SU-DHL-6 (cell line): ENCODE measurements at regions not wholly inside any gene's neighbourhood (a gene's known extent, or its start where the extent isn't known, plus 50 kb on each side); places are given as distances from the start of the nearest gene placed in this dataset.

ENCODE experiments used
- H2AFZ ChIP-seq: fragments of 200-600 bp; sonication (generic); 2 replicates; pipeline ENCODE4 v1.6.1; 2014; ENCODE audit warnings: low read depth, mild to moderate bottlenecking, moderate library complexity, mixed read lengths, antibody characterized with exemption, low read length; ENCODE audit not compliant: severe bottlenecking
- H3F3A ChIP-seq: fragments of 200-600 bp; shearing (Covaris generic); 2 replicates; pipeline ENCODE4 v1.6.0; 2016; ENCODE audit warnings: antibody characterized with exemption, mild to moderate bottlenecking; ENCODE audit not compliant: insufficient read depth
- H3K27ac ChIP-seq: fragments of 200-600 bp; sonication (generic); 2 replicates; pipeline ENCODE4 v1.5.1; 2016; ENCODE audit warnings: low read depth, mild to moderate bottlenecking, low read length, moderate library complexity, mixed read lengths
- H3K27me3 ChIP-seq: fragments of 200-600 bp; sonication (generic), shearing (Covaris generic); 2 replicates; pipeline ENCODE4 v1.6.0; 2014; ENCODE audit warnings: mild to moderate bottlenecking, low read length
- H3K36me3 ChIP-seq: fragments of 200-600 bp; sonication (generic); 2 replicates; pipeline ENCODE4 v1.6.1; 2014; ENCODE audit warnings: mild to moderate bottlenecking, low read length, mixed read lengths
- H3K4me2 ChIP-seq: fragments of 300-600, 200-600 bp; shearing (Covaris generic), sonication (generic); 2 replicates; pipeline ENCODE4 v1.6.0; 2014; ENCODE audit warnings: low read length, low read depth, mild to moderate bottlenecking; ENCODE audit not compliant: poor library complexity, severe bottlenecking
- H3K4me3 ChIP-seq: fragments of 200-600 bp; sonication (generic); 2 replicates; pipeline ENCODE4 v1.5.1; 2014; ENCODE audit warnings: antibody characterized with exemption, low read length, mild to moderate bottlenecking, mixed read lengths; ENCODE audit not compliant: insufficient read depth, poor library complexity, severe bottlenecking
- H3K79me2 ChIP-seq: fragments of 200-600 bp; sonication (generic); 2 replicates; pipeline ENCODE4 v1.6.1; 2014; ENCODE audit warnings: mild to moderate bottlenecking, low read length, moderate library complexity; ENCODE audit not compliant: insufficient read depth
- H3K9ac ChIP-seq: fragments of 200-600 bp; sonication (generic); 2 replicates; pipeline ENCODE4 v1.7.0; 2014; ENCODE audit warnings: mild to moderate bottlenecking, low read length
- H3K9me2 ChIP-seq: fragments of 200-600 bp; sonication (generic); replicated peaks from 2 replicates; pipeline ENCODE4 v1.6.1; 2014; ENCODE audit warnings: low read length; ENCODE audit not compliant: insufficient read depth
- H3K9me3 ChIP-seq: fragments of 200-600 bp; sonication (generic); 2 replicates; pipeline ENCODE4 v1.6.1; 2014; ENCODE audit warnings: low read length, mixed read lengths; ENCODE audit not compliant: insufficient read depth
- H4K20me1 ChIP-seq: fragments of 200-600 bp; sonication (generic); 2 replicates; pipeline ENCODE4 v1.6.1; 2014; ENCODE audit warnings: low read depth, mild to moderate bottlenecking, antibody characterized with exemption, low read length, moderate library complexity, mixed read lengths
- CTCF ChIP-seq: fragments of 200-600 bp; sonication (generic); IDR thresholded peaks from one replicate; pipeline ENCODE4 v1.5.1; 2017; ENCODE audit warnings: antibody characterized with exemption, mild to moderate bottlenecking, low read length, moderate library complexity; ENCODE audit not compliant: insufficient read depth, poor library complexity, severe bottlenecking
- EZH2phosphoT487 ChIP-seq: fragments of 200-600 bp; sonication (generic), shearing (Covaris generic); conservative IDR thresholded peaks from 2 replicates; pipeline ENCODE4 v1.6.1; 2018; ENCODE audit warnings: mild to moderate bottlenecking, antibody characterized with exemption, low read length, moderate library complexity, mixed read lengths

- no peak overlapping the region for H2AFZ ChIP-seq
- no peak overlapping the region for H3K27ac ChIP-seq
- no peaks in the 10 kb centered on the region for H3F3A ChIP-seq
- H3K79me2 ChIP-seq: no peaks in the 10 kb centered on the region
- no peaks in the 10 kb centered on the region for H4K20me1 ChIP-seq
- H3K27me3 ChIP-seq: no peaks in the 10 kb centered on the region
- H3K9me2 ChIP-seq: no peaks in the 10 kb centered on the region
- H3K4me2 ChIP-seq: no peak overlapping the region
- no peak overlapping the region for H3K4me3 ChIP-seq
- no peak overlapping the region for H3K9ac ChIP-seq
- no peaks in the 10 kb centered on the region for H3K36me3 ChIP-seq
- H3K9me3 ChIP-seq: no peaks in the 10 kb centered on the region
- TF ChIP-seq CTCF (no peak), EZH2phosphoT487 (no peak)
These were observed 836.7 kb downstream of the PLA2G4A start for GRCh38 chr1:187665483-187665882.

- H3K27me3 ChIP-seq: no peaks in the 10 kb centered on the region
- no peaks in the 10 kb centered on the region for H3K79me2 ChIP-seq
- H3K9me3 ChIP-seq: no peaks in the 10 kb centered on the region
- H3F3A ChIP-seq: no peaks in the 10 kb centered on the region
- no peak overlapping the region for H3K9ac ChIP-seq
- no peaks in the 10 kb centered on the region for H3K36me3 ChIP-seq
- H3K4me3 ChIP-seq: no peak overlapping the region
- no peaks in the 10 kb centered on the region for H4K20me1 ChIP-seq
- no peaks in the 10 kb centered on the region for H3K9me2 ChIP-seq
- no peak overlapping the region for H3K4me2 ChIP-seq
- TF ChIP-seq CTCF (no peak), EZH2phosphoT487 (no peak)
- no peak overlapping the region for H2AFZ ChIP-seq
- H3K27ac ChIP-seq: no peak overlapping the region
These were observed 852.1 kb downstream of the PLA2G4A start for GRCh38 chr1:187680823-187681222.

- no peaks in the 10 kb centered on the region for H3K9me2 ChIP-seq
- TF ChIP-seq EZH2phosphoT487 (no peak), CTCF (no peak)
- no peak overlapping the region for H3K4me3 ChIP-seq
- no peaks in the 10 kb centered on the region for H3K9me3 ChIP-seq
- no peak overlapping the region for H3K9ac ChIP-seq
- no peaks in the 10 kb centered on the region for H3K27me3 ChIP-seq
- no peak overlapping the region for H3K4me2 ChIP-seq
- no peak overlapping the region for H3K27ac ChIP-seq
- no peak overlapping the region for H2AFZ ChIP-seq
- no peaks in the 10 kb centered on the region for H4K20me1 ChIP-seq
- no peaks in the 10 kb centered on the region for H3F3A ChIP-seq
- no peaks in the 10 kb centered on the region for H3K36me3 ChIP-seq
- H3K79me2 ChIP-seq: no peaks in the 10 kb centered on the region
These were observed 853.4 kb downstream of the PLA2G4A start for GRCh38 chr1:187682112-187682511.
